HCT116 (cell line): ENCODE measurements at regions not wholly inside any gene's neighbourhood (a gene's known extent, or its start where the extent isn't known, plus 50 kb on each side); places are given as distances from the start of the nearest gene placed in this dataset.

Experiments used
- ATAC-seq: fragments of 200-7000 bp; cut with Tn5 transposase; 2 replicates; pipeline ENCODE4 v1.9.1; 2020; ENCODE audit warnings: mild to moderate bottlenecking, moderate library complexity
- BruUV-seq: library from RNA; stranded (reverse); fragments of 400-500 nt; replicated peaks from 2 replicates; lab custom pipeline; 2021; lab: Mats Ljungman, UMichigan
- CTCF ChIA-PET: fragments of 300-600 bp; sonication (Branson Sonifier 250); formaldehyde crosslinking; loops from one replicate; lab custom pipeline; 2021; ENCODE audit warnings: antibody characterized with exemption; lab: Charles Lee
- POLR2A ChIA-PET: fragments of 300-600, 350-600 bp; sonication (Branson Sonifier 250); formaldehyde crosslinking; loops from one replicate; lab custom pipeline; 2021; ENCODE audit warnings: antibody characterized with exemption; lab: Charles Lee
- RAD21 ChIA-PET, 2 experiments: fragments of 300-600 bp; sonication (Branson Sonifier 250); formaldehyde crosslinking; loops; one replicate each; lab custom pipeline; 2023; ENCODE audit warnings: low total read pairs in 2 of 2; ENCODE audit not compliant: uncharacterized antibody in 2 of 2, unreplicated experiment in 2 of 2, low non-redundant PET in 1 of 2; lab: Charles Lee
- DNase-seq: peaks from one replicate; pipeline ENCODE4 v3.0.0-alpha.2; 2010; ENCODE audit warnings: low read depth, low spot score
- H2AFZ ChIP-seq: fragments of 200-600 bp; shearing (Covaris generic), sonication (generic); 2 replicates; pipeline ENCODE4 v1.6.1; 2017; ENCODE audit warnings: low read depth, mixed run types, mixed read lengths, antibody characterized with exemption, low read length; ENCODE audit not compliant: poor library complexity, severe bottlenecking
- H3K27ac ChIP-seq: 2 replicates; pipeline ENCODE4 v1.5.1; 2012; ENCODE audit warnings: low read depth, low read length
- H3K27me3 ChIP-seq: fragments of 200-600 bp; sonication (generic); 2 replicates; pipeline ENCODE4 v1.6.1; 2016; ENCODE audit warnings: mixed run types, low read length, mixed read lengths; ENCODE audit not compliant: insufficient read depth
- H3K36me3 ChIP-seq, 2 experiments: fragments of 200-500 bp in 1 of 2; fragments of 200-600 bp in 1 of 2; sonication (Bioruptor generic) in 1 of 2; sonication (generic) in 1 of 2; 2 replicates each; pipeline versions ENCODE4 v1.5.1 to v1.6.1; 2014 to 2016; ENCODE audit warnings: low read length in 2 of 2, inconsistent platforms in 1 of 2, mixed read lengths in 1 of 2, mixed run types in 1 of 2; ENCODE audit not compliant: insufficient read depth in 2 of 2, control insufficient read depth in 1 of 2
- H3K4me1 ChIP-seq, 2 experiments: fragments of 200-600 bp in 1 of 2; sonication (generic) in 1 of 2; 2 replicates each; pipeline versions ENCODE4 v1.5.1 to v1.6.1; 2012 to 2017; ENCODE audit warnings: low read length in 2 of 2, inconsistent platforms in 1 of 2, mild to moderate bottlenecking in 1 of 2, mixed read lengths in 1 of 2, mixed run types in 1 of 2, moderate library complexity in 1 of 2; ENCODE audit not compliant: insufficient read depth in 2 of 2, control insufficient read depth in 1 of 2
- H3K4me2 ChIP-seq: fragments of 200-600 bp; sonication (generic); 2 replicates; pipeline ENCODE4 v1.6.1; 2017; ENCODE audit warnings: mixed run types, low read length, mixed read lengths
- H3K4me3 ChIP-seq, 2 experiments: fragments of 200-600 bp in 1 of 2; sonication (generic) in 1 of 2; replicated peaks in 1 of 2; 2 replicates each; pipeline ENCODE4 v1.5.1; 2011 to 2016; ENCODE audit warnings: low read length in 2 of 2, control low read depth in 1 of 2, low read depth in 1 of 2, mild to moderate bottlenecking in 1 of 2, mixed read lengths in 1 of 2, mixed run types in 1 of 2
- H3K79me2 ChIP-seq: fragments of 200-600 bp; sonication (generic); 2 replicates; pipeline ENCODE4 v1.6.1; 2017; ENCODE audit warnings: mild to moderate bottlenecking, mixed run types, low read length, moderate library complexity, mixed read lengths; ENCODE audit not compliant: insufficient read depth
- H3K9ac ChIP-seq: fragments of 200-600 bp; sonication (generic); 2 replicates; pipeline ENCODE4 v1.6.1; 2016; ENCODE audit warnings: low read length, mixed read lengths
- H3K9me2 ChIP-seq: fragments of 200-600 bp; sonication (generic), shearing (Covaris generic); 2 replicates; pipeline ENCODE4 v1.6.1; 2017; ENCODE audit warnings: mixed run types, mild to moderate bottlenecking, moderate library complexity; ENCODE audit not compliant: insufficient read depth
- H3K9me3 ChIP-seq, 2 experiments: fragments of 200-500 bp in 1 of 2; fragments of 200-600 bp in 1 of 2; sonication (Bioruptor generic) in 1 of 2; sonication (generic) in 1 of 2; 2 replicates each; pipeline ENCODE4 v1.6.1; 2014 to 2017; ENCODE audit warnings: low read length in 2 of 2, mixed read lengths in 2 of 2, inconsistent platforms in 1 of 2, low read depth in 1 of 2, mild to moderate bottlenecking in 1 of 2, mixed run types in 1 of 2, moderate library complexity in 1 of 2; ENCODE audit not compliant: control insufficient read depth in 1 of 2, insufficient read depth in 1 of 2
- H4K20me1 ChIP-seq: fragments of 200-600 bp; sonication (generic), shearing (Covaris generic); 2 replicates; pipeline ENCODE4 v1.6.1; 2017; ENCODE audit warnings: mixed run types, mild to moderate bottlenecking, moderate library complexity; ENCODE audit not compliant: insufficient read depth
- CEBPB ChIP-seq: IDR thresholded peaks from 2 replicates; pipeline ENCODE4 v1.6.1; 2012; ENCODE audit warnings: low read depth
- ELF1 ChIP-seq: IDR thresholded peaks from 2 replicates; pipeline ENCODE4 v1.6.1; 2012; ENCODE audit warnings: low read depth, borderline replicate concordance
- FOSL1 ChIP-seq: IDR thresholded peaks from 2 replicates; pipeline ENCODE4 v1.6.1; 2012; ENCODE audit warnings: low read depth
- RAD21 ChIP-seq: IDR thresholded peaks from 2 replicates; pipeline ENCODE4 v1.6.1; 2012; ENCODE audit warnings: low read depth, mild to moderate bottlenecking
- SP1 ChIP-seq: IDR thresholded peaks from 2 replicates; pipeline ENCODE4 v1.6.1; 2012; ENCODE audit warnings: low read depth
- SRF ChIP-seq: IDR thresholded peaks from 2 replicates; pipeline ENCODE4 v1.6.1; 2012; ENCODE audit warnings: low read depth
- TCF7L2 ChIP-seq: IDR thresholded peaks from 2 replicates; pipeline ENCODE4 v1.7.0; 2011; ENCODE audit warnings: borderline replicate concordance, inconsistent platforms; ENCODE audit not compliant: insufficient read depth, insufficient read length; ENCODE audit errors: extremely low read depth
- YY1 ChIP-seq: IDR thresholded peaks from 2 replicates; pipeline ENCODE4 v1.6.1; 2011; ENCODE audit warnings: low read length, low read depth, moderate library complexity, mild to moderate bottlenecking; ENCODE audit not compliant: insufficient replicate concordance; ENCODE audit errors: extremely low read depth
- ZNF274 ChIP-seq: fragments of 200-500 bp; sonication (Bioruptor generic); IDR thresholded peaks from 2 replicates; pipeline ENCODE4 v1.6.1; 2014; ENCODE audit warnings: mild to moderate bottlenecking, low read depth, low read length, inconsistent platforms
- intact Hi-C: fragments of 100-400 bp; cut with micrococcal nuclease; formaldehyde crosslinking; loops from 2 replicates; pipeline ENCODE4 v1.10.0; 2022
- TF ChIP-seq, protein P1 (sequence below): IDR thresholded peaks from 2 replicates; pipeline ENCODE4 v1.6.1; 2012
- TF ChIP-seq, protein P2 (sequence below): IDR thresholded peaks from 2 replicates; pipeline ENCODE4 v1.6.1; 2011; ENCODE audit warnings: mild to moderate bottlenecking, low read length, moderate library complexity; ENCODE audit not compliant: insufficient replicate concordance; ENCODE audit errors: extremely low read depth

DNA sequence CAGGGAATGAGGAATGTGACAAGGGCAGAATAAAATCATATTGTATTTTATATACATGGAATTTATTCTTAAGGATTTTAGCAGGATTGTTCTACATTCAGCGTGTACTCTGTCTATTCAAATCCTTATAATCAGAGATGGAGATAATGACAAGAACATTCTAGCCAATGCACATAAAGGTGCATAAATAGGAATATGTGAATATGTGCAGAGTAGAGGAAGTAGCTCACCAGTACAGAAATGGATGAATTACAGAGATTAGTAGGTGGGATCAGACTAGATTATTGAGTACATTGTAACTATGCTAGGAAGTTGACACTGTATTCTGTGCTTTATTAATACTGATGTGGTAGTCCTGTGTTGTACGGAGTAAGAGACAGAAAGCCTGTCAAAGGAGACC is 1308.8 kb downstream of the FAM181B start:
- no peak overlapping the region for H3K4me3 ChIP-seq
- TF ChIP-seq ZNF274 (no peak), TCF7L2 (no peak), ELF1 (no peak), YY1 (no peak), SRF (no peak), FOSL1 (no peak), CEBPB (no peak), RAD21 (no peak), SP1 (no peak)
- TF ChIP-seq, protein P1, sequence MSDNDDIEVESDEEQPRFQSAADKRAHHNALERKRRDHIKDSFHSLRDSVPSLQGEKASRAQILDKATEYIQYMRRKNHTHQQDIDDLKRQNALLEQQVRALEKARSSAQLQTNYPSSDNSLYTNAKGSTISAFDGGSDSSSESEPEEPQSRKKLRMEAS: no peak
- TF ChIP-seq, protein P2, sequence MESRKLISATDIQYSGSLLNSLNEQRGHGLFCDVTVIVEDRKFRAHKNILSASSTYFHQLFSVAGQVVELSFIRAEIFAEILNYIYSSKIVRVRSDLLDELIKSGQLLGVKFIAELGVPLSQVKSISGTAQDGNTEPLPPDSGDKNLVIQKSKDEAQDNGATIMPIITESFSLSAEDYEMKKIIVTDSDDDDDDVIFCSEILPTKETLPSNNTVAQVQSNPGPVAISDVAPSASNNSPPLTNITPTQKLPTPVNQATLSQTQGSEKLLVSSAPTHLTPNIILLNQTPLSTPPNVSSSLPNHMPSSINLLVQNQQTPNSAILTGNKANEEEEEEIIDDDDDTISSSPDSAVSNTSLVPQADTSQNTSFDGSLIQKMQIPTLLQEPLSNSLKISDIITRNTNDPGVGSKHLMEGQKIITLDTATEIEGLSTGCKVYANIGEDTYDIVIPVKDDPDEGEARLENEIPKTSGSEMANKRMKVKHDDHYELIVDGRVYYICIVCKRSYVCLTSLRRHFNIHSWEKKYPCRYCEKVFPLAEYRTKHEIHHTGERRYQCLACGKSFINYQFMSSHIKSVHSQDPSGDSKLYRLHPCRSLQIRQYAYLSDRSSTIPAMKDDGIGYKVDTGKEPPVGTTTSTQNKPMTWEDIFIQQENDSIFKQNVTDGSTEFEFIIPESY: no peak
- ATAC-seq (no peak), DNase-seq (no peak)
- no peak overlapping the region for H2AFZ ChIP-seq
- peaks cover 0 to 17% of the 10 kb centered on the region in 2 experiments; a peak in 2 of 4 replicates for H3K9me3 ChIP-seq
- H3K4me1 ChIP-seq: no peaks in the 10 kb centered on the region
- H3K36me3 ChIP-seq: no peaks in the 10 kb centered on the region
- ChIA-PET RAD21 (no interaction called here), CTCF (no interaction called here), POLR2A (no interaction called here)
- no peaks in the 10 kb centered on the region for H3K79me2 ChIP-seq
- no peaks in the 10 kb centered on the region for H3K9me2 ChIP-seq
- no peak overlapping the region for H3K27ac ChIP-seq
- no peaks in the 10 kb centered on the region for H4K20me1 ChIP-seq
- no peak overlapping the region for H3K4me2 ChIP-seq
- intact Hi-C loops: no loop called here
- H3K27me3 ChIP-seq: no peaks in the 10 kb centered on the region
- BruUV-seq: no TSS peak
- no peak overlapping the region for H3K9ac ChIP-seq
